ENCODE measurements at regions not wholly inside any gene's neighbourhood (a gene's known extent, or its start where the extent isn't known, plus 50 kb on each side); places are given as distances from the start of the nearest gene placed in this dataset.

GRCh38 chr1:228860911-228861831 lies 125.9 kb downstream of the RHOU start:
- Histone ChIP-seq H3K27me3 (no peaks in the 10 kb centered on the region), H3K27ac (no peak overlapping the region), H3K9me3 (no peaks in the 10 kb centered on the region), H3K4me3 (no peak overlapping the region), H3K36me3 (no peaks in the 10 kb centered on the region), H3K4me1 (peaks cover 0 to 26% (median 10%) of the 10 kb centered on the region in 4 donors)
- intact Hi-C loops (cut with DNase I), result no loop called here
- TF ChIP-seq CTCF (IDR thresholded peaks at IDR 0.05), result no peak
- no peak for TF ChIP-seq POLR2A (IDR thresholded peaks at IDR 0.05)
- no peak for TF ChIP-seq POLR2AphosphoS5 (IDR thresholded peaks at IDR 0.05)
- 33 to 70% methylated on average over 16 of the region's 16 CpGs for WGBS, 2 donors
- no peak for DNase-seq

- DNase-seq, result no peak
- intact Hi-C loops (cut with DNase I), result no loop called here
- TF ChIP-seq POLR2A (IDR thresholded peaks at IDR 0.05) (no peak), EP300 (IDR thresholded peaks at IDR 0.05) (no peak), POLR2AphosphoS5 (IDR thresholded peaks at IDR 0.05) (no peak), CTCF (IDR thresholded peaks at IDR 0.05) (no peak)
Observed at GRCh38 chr1:228861832-228862180, 126.5 kb downstream of the RHOU start.

GRCh38 chr1:228862542-228863505 lies 127.5 kb downstream of the RHOU start:
- TF ChIP-seq POLR2AphosphoS5 (IDR thresholded peaks at IDR 0.05), result no peak
- TF ChIP-seq POLR2A (IDR thresholded peaks at IDR 0.05), result no peak
- TF ChIP-seq EP300 (IDR thresholded peaks at IDR 0.05), result no peak
- TF ChIP-seq CTCF (IDR thresholded peaks at IDR 0.05), result no peak
- intact Hi-C loops (cut with DNase I), result no loop called here
- no peaks in the 10 kb centered on the region for H3K36me3 ChIP-seq
- H3K4me3 ChIP-seq, result no peak overlapping the region
- no peaks in the 10 kb centered on the region for H3K27me3 ChIP-seq
- 84 to 88% methylated on average over 13 of the region's 13 CpGs for WGBS, 2 donors
- DNase-seq, result no peak
- H3K27ac ChIP-seq, result no peak overlapping the region
- H3K4me1 ChIP-seq, result peaks cover 0 to 34% (median 10%) of the 10 kb centered on the region in 4 donors
- H3K9me3 ChIP-seq, result no peaks in the 10 kb centered on the region

More at GRCh38 chr1:228861832-228862180, 126.5 kb downstream of the RHOU start:
- WGBS, 2 donors, result 67 to 85% methylated on average over 3 of the region's 3 CpGs
- H3K9me3 ChIP-seq, result no peaks in the 10 kb centered on the region
- H3K27ac ChIP-seq, result no peak overlapping the region
- H3K27me3 ChIP-seq, result no peaks in the 10 kb centered on the region
- peaks cover 0 to 31% (median 10%) of the 10 kb centered on the region in 4 donors for H3K4me1 ChIP-seq
- H3K36me3 ChIP-seq, result no peaks in the 10 kb centered on the region
- no peak overlapping the region for H3K4me3 ChIP-seq

GRCh38 chr1:228863776-228864175 lies 128.5 kb downstream of the RHOU start:
- peaks cover 0 to 35% (median 10%) of the 10 kb centered on the region in 4 donors for H3K4me1 ChIP-seq
- no peak overlapping the region for H3K27ac ChIP-seq
- intact Hi-C loops (cut with DNase I), result no loop called here
- 92% methylated on average over 7 of the region's 7 CpGs for WGBS, 2 donors
- TF ChIP-seq POLR2AphosphoS5 (IDR thresholded peaks at IDR 0.05), result no peak
- no peak for TF ChIP-seq CTCF (IDR thresholded peaks at IDR 0.05)
- TF ChIP-seq POLR2A (IDR thresholded peaks at IDR 0.05), result no peak
- no peak for TF ChIP-seq EP300 (IDR thresholded peaks at IDR 0.05)
- no peaks in the 10 kb centered on the region for H3K9me3 ChIP-seq
- H3K27me3 ChIP-seq, result no peaks in the 10 kb centered on the region
- no peaks in the 10 kb centered on the region for H3K36me3 ChIP-seq
- DNase-seq, result no peak
- H3K4me3 ChIP-seq, result no peak overlapping the region

Measured in sigmoid colon (tissue), 6 donors.